ENCODE measurements at regions not wholly inside any gene's neighbourhood (a gene's known extent, or its start where the extent isn't known, plus 50 kb on each side); places are given as distances from the start of the nearest gene placed in this dataset.

DNA sequence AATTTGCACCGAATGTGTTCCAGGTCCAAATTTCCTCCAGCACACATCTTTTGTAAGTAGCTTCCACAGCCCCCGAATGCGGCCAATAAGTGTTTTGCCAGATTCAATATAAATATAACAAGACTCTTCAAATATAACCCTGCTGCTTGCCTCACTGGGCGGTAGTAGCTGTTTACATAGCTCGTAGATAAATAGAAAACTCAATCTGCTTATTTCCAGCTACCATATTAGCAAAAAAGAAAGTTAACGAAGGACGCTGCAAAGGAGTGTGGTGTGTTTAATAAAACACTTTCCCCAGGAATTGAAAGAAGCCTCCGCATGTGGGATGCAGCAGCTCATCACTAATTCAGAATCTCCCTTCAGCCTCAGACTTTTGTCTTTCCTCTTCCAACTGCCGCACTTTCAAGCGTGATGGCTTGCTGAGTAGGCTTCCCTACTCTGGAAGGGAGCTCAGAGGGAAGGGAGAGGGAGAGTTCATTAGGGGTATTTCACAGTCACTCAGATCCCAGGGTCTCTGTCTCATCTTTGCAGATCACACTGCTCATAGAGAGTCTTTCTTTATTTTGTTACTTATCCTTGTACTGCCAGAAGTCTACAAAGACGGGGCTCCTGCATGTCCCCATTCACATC lies 367.0 kb downstream of the RND3 start:
- in situ Hi-C loops (cut with HindIII; ENCODE audit: low sequenced_read_pairs): loop anchor here (5.0 kb wide), 1 partner anchor 98 kb away; no protein-coding TSS in a partner anchor

DNA sequence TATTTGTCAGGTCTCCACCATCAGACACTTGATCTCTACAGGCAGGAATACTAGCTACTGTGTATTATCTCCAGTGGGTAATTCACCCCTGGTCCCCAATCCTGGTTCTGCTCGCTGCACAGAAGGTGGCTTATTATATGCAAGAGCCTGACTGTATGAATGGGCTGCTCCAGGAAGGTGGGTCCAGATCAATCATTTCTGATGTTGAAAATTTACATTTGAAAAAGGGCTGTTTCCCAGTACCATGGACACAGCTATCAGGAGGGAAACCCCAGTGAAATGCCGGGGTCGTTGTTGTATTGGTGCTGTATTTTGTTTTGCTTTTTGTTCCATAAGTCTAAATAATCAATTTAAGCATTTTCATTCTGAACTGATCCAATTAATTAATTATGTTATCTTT lies 367.6 kb downstream of the RND3 start:
- in situ Hi-C loops (cut with HindIII; ENCODE audit: low sequenced_read_pairs): loop anchor here (5.0 kb wide), 1 partner anchor 98 kb away; no protein-coding TSS in a partner anchor

DNA sequence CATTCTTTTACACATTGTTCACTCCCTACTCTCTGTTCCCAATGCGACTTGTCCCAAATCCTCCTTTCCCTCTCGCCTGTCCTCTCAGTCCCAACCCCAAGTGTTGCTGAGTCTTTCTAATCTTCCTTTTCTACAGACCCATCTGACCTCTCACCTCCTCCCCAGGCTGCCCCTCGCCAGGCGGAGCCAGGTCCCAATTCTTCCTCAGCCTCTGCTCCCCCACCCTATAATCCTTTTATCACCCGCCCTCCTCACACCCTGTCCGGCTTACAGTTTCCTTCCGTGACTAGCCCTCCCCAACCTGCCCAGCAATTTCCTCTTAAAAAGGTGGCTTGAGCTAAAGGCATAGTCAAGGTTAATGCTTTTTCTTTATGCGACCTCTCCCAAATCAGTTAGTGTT lies 373.4 kb downstream of the RND3 start:
- in situ Hi-C loops (cut with HindIII; ENCODE audit: low sequenced_read_pairs): loop anchor here (5.0 kb wide), 2 partner anchors 37 to 78 kb away; no protein-coding TSS in a partner anchor

DNA sequence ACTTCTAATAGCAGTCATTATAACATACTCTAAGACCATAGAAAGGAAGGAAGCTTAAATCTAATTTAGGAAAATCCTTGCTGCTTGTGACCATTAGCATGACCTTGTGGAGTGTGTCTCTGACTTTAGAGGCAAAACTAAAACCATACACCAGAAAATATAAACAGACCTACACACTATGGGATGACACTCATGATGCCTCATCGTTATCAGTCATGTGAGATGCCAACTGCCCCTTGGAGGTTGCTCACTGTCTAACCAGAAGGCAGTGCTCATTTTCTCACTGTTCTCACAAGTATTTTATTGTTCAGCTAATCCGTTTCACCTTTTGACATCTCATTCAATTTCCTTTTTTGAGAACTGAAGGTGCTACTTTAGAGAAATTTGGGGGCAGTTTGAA lies 376.9 kb downstream of the RND3 start:
- in situ Hi-C loops (cut with HindIII; ENCODE audit: low sequenced_read_pairs): loop anchor here (5.0 kb wide), 2 partner anchors 33 to 82 kb away; no protein-coding TSS in a partner anchor

DNA sequence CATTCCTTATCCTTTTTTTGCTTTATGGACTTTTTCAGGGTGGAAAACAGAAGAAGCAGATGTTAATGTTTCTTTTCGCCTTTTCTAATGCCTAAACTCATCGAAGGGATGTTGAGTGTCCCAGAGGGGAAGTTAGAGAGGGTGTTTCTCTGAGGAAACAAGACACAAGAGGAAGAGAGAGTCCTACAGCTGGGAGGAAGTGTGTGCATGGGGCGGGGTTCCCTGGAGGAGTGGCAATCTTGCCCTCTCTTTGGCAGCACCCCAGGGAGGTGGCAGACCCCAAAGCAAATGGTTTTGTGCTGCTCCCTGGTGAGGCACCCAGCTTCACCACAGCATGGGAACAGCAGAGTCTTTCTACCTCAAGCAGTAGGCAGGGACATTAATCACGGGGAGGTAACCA lies 377.6 kb downstream of the RND3 start:
- in situ Hi-C loops (cut with HindIII; ENCODE audit: low sequenced_read_pairs): loop anchor here (5.0 kb wide), 2 partner anchors 33 to 82 kb away; no protein-coding TSS in a partner anchor

DNA sequence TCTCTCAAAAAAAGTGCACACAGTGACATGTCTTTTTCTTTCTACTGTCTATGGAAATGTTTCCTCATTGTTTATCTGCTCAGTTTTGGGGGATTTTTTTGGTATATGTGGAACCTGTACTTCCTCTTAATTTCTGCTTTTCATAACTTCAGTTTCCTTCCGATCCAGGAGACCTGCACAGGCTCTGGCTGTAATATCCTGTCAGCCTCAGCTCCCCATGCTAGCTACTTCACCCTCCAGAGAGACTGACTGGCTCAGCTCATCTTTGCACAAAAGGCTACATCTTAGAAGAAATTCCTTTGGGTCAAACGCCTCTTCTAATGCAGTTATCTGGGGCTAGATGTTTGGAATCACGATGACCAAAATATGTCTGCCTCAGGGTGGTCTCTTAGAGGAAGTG lies 378.4 kb downstream of the RND3 start:
- in situ Hi-C loops (cut with HindIII; ENCODE audit: low sequenced_read_pairs): no loop called here

DNA sequence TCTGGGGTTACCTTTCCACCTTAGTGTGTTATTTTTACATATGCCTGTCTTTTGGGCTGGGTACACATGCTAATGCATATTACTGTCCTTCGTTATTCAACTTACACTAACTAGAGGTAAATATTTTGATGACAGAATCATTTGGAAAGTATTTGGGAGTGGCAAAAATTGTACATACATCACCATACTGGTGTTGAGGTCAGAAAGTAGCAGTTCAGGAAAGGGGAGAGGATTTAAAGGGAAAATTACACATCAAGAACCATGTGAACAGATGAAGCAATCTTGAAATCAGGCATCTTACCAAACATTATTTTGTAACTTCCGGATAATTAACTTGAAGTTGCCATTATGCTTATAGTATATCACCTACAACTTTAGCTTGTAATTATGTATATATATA lies 379.7 kb downstream of the RND3 start:
- in situ Hi-C loops (cut with HindIII; ENCODE audit: low sequenced_read_pairs): no loop called here

DNA sequence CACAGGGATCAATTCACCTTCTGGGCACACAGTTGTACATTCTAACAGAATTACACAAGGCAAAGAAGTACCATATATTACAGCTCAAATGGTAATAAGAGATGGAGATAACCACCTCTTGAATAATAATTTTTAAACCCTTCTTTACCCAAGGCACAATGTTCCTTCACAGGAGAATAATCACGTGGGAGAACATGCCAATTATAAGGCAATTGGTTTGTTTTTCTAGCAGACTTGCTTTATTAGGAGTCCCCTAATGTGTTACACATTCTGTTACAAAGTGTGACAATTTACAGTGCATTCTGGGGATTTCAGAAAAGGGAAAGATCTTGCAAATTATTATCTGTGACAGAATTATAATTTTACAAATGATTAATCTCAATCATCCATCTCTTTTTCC lies 380.3 kb downstream of the RND3 start:
- in situ Hi-C loops (cut with HindIII; ENCODE audit: low sequenced_read_pairs): no loop called here

DNA sequence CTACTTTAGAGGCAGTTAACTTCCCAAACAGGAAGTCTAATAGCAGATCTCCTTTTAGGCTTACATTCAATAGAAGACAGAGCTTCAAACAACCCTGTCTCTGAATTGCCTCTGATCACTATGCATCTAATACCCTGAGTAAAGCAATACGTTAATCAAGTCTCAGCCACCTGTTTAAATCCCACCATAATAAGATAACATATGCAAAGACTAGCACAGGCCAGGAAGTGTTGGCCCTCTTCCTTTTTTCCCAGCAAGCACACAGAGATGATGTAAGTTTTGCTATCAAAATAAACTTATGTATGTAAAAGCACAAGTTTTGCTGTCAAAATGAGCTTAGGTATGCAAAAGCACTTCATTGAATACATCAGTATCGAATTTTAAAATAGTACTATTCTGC lies 385.5 kb downstream of the RND3 start:
- in situ Hi-C loops (cut with HindIII; ENCODE audit: low sequenced_read_pairs): no loop called here

DNA sequence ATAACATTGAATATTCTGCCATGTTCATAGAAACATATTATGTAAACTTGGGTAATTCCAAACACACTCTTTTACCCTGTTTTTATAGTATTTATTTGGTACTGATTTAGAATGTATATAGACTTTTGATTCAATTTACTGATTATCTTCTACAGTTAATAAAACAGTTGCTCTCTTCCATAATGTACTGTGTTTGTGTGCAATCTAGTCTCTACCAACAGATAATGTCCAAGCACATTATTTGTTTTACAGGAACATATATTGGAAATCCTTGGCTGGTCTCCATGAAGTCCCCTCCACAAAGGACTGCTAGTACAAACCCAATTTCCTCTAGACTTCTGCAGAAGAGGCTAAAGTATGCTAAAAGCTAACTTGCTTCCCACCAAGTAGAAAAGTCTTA lies 386.6 kb downstream of the RND3 start:
- in situ Hi-C loops (cut with HindIII; ENCODE audit: low sequenced_read_pairs): no loop called here

DNA sequence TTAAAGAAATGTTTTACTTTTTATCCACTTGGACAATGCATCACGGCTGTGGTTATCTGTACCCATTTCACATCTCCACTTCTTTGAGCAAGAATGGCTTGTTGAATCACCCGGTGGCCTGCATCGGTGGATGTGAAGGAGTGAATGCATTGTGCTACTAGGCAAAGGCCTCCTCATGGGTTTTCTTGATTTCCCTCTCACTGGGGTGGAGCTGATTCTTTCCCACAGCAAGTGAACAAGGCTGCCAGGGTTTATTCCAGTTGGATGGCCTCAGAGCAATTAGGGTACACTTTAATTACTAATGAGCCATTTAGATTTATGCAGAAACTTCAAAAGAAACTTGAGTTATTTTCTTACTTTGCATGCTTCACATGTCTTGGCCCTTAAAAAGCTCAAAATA lies 387.1 kb downstream of the RND3 start:
- in situ Hi-C loops (cut with HindIII; ENCODE audit: low sequenced_read_pairs): no loop called here

DNA sequence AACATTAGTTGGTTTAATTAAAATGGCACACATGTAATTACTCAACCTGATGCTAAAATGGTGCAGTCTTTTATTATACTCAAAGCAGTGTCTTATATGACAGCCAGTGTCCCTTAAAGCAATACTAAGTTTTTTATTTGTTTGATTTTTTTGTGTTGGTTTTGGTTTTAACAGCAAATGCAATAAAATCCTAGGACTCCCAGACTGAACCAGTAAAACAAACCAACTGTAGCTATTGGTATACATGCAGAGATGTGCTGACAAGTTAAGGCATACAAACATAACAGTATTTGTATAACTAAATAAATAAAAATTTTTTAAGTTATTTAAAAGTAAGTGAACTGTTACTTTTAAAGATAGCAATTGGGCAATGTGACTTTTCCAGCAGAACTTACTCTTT lies 387.7 kb downstream of the RND3 start:
- in situ Hi-C loops (cut with HindIII; ENCODE audit: low sequenced_read_pairs): no loop called here

DNA sequence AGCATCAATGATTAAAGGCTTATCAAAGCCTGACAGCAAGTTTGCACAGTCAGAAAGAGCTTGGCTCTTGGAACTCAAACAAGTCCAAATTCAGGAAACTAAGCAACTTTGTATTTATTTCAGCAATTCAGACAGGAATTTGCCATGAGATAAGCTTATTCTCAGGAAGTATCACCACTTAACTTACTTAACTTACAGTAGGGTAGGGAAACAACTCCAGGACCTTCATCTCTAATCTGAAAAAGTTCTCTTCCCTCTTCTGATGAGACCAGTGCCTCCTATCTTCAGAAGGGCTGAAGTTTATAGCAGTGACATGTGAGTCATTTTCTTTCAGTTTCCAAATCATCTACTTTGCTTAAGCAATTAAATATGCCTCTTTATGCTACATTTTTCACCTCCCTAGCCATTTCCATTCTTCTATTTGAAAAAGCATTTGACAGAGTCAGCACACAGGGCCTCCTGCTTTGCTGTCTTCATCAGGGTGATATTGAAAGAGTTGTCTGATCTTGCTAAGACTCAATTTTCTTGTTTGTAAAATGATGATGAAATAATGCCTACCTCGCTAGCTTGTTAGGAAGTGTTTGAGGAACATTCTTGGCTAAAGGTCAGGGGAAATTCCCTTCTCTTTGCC lies 389.5 kb downstream of the RND3 start:
- in situ Hi-C loops (cut with HindIII; ENCODE audit: low sequenced_read_pairs): no loop called here

DNA sequence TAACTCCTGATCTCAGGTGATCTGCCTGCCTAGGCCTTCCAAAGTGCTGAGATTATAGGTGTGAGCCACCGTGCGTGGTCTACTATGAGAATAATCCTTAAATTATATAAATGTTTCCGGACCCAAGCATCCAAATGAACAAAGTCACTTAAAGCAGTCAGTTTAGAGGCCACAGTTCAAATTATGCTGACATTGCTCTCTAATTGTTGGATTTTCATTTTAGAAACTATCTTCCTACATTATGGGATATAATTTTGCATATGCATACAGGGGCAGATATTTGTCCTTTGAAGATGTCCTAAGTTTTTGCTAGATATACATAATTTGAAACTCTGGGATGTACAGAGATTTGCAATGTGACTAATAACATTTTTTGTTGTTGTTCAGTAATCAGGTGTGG lies 390.1 kb downstream of the RND3 start:
- in situ Hi-C loops (cut with HindIII; ENCODE audit: low sequenced_read_pairs): no loop called here

DNA sequence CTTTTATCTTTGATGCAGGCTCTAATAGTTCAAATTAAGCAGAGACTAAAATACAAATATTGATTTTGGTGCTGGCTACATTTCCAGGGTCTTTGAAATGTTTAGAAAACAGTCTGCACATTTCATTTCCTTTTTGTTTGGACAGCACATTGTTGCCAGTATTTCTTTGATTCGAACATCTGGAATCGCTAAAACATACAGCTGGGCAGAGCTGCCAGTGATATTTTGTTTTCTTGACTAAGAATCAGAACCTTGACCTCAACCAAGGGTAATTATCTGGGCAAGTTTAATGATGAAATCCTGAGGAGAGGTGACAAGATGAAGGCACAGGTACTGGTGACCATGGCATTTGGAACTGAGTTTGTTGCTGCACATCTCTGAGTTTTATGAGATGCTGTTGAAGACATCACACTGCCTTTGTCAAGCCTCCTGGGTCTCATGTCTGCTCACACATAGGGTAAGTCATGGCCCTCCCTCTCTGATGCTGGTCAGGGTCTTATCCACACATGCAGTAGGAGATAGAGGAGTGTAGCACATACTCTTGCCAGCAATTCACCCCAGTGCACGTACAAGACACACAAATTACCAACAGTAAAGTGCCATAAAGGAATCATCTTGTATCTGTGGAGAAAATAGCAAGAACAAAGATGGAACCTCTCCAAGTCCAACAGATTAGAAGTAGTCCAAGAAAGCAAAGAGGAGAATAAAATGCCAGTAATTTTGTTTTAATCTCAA lies 391.9 kb downstream of the RND3 start:
- in situ Hi-C loops (cut with HindIII; ENCODE audit: low sequenced_read_pairs): no loop called here

DNA sequence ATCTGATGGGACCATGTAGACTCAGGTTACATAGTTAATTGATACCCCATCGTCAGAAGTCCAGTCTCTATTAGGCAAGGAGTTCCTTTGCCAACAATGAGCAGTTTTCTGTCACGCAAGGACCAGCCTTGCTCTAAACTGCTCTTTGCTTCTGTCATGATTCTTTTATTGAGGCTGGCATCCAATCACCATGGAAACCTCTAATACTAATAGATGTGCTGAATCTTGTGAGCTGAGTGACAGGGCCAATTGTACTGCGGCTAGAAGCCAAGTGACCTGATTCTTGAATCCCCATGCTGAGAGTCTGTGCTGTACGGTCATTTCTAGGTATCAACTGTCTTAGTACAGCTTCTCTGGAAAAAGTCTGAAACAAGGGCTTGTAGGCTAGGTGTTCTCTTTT lies 395.6 kb downstream of the RND3 start:
- in situ Hi-C loops (cut with HindIII; ENCODE audit: low sequenced_read_pairs): no loop called here

DNA sequence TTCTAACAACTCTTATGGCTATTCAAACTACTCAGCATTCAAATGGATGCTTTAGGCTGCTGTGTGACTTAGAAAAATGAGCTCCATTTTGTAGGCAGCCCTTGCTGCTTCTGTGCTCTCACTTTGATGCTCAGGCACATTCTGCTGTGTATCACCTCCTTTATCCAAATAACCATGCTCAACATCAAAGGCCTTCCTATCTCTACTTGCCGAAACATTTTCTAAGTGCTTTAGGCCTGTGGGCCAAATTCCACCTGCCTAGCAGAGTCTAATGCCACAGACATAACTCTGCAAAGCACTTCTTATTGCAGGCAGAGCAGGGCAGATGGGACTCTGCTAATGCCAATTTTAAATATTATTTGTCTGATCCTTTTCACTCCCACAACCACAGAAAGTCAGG lies 397.4 kb downstream of the RND3 start:
- in situ Hi-C loops (cut with HindIII; ENCODE audit: low sequenced_read_pairs): no loop called here

DNA sequence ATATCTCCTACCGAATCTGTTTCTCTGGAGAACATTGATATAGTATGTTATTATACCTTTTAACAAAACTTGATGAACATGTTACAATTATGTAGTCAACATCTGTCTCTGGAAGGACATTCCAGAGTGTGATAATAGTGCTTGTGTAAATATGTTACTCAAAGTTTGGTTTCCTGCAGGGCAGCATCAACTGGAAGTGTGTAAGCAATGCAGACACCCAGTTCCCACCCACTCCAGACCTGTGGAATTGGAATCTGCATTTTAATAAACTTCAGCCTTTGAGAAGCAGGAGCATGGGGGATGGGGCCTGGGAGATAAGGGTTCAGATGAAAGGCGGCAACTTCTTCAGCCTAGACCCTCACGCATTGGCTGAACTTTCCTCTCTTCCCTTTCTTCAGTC lies 398.9 kb downstream of the RND3 start:
- in situ Hi-C loops (cut with HindIII; ENCODE audit: low sequenced_read_pairs): no loop called here

DNA sequence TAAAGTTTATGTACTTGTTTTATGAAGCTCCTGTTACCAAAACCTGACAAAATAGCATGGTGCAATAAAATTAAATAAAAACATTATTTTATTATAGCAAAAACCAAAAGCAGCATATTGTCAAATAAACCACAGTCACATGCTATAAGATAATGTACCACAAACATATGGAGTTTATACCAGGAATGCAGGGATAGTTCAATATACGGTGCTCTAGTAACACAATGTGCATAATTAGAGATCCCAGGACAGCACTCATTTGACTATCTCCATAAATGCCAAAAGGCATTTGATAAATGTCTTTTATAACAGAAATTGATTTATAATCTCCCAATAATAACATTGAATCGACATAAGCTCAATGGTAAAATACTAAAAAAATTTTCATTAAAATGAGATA lies 402.0 kb downstream of the RND3 start:
- in situ Hi-C loops (cut with HindIII; ENCODE audit: low sequenced_read_pairs): no loop called here

DNA sequence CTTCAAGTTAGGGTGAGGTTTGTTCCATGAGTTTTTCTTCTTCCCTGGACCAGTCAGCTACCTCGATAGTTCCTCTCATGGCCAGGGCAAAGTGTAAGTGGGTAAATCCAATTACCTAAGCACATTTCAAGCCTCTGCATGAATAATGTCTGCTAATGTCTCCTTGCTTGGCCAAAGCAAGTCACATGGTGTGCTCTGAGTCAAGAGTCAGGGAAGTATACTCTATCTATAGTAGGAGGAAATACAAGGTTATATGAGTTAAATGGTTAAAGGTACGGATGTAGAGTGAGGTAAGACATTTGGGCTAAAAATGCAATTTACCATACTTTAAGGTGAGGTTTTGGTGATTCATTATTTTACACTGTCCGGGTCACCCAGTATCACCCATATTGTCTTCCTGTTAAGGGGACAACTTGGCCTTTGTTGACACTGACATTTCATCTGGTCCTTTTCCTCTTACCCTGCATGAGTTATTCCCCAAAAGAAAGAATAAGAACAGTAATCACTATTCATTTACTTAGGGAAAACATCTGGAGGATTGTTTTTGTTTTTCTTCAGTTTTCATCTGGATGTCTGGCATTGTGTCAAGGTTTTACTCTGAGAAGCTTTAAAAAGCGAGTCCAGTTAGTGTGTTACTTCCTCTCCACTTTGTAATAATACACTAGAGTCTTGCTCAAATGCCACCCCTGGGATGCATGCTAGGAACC lies 405.5 kb downstream of the RND3 start:
- in situ Hi-C loops (cut with HindIII; ENCODE audit: low sequenced_read_pairs): loop anchor here (5.0 kb wide), 1 partner anchor 90 kb away; no protein-coding TSS in a partner anchor

DNA sequence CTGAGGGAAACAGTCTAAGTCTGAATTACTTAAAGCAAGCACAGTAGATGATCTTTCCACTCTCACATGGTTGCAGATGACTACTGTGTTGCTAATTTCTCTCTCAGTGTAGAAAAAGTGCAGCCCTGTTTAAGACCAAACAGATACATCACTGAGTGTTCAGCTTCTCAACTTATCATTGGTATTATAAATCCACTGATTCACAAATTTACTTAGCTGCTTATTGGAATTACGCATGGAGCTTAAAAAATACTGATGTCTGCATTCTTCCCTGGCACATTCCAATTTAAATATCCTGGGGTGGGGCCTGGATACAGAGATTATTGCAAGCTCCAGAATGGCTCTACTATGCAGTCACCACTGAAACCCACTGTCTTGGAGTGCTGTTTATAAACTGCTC lies 411.2 kb downstream of the RND3 start:
- in situ Hi-C loops (cut with HindIII; ENCODE audit: low sequenced_read_pairs): loop anchor here (5.0 kb wide), 1 partner anchor 36 kb away; no protein-coding TSS in a partner anchor
